PFSK-1 (cell line): ENCODE measurements at regions not wholly inside any gene's neighbourhood (a gene's known extent, or its start where the extent isn't known, plus 50 kb on each side); places are given as distances from the start of the nearest gene placed in this dataset.

Experiments
- FOXP2 ChIP-seq: optimal IDR thresholded peaks from 2 replicates; pipeline ENCODE3; 2011; ENCODE audit warnings: borderline replicate concordance, control low read depth, inconsistent platforms; ENCODE audit not compliant: insufficient read depth; ENCODE audit errors: extremely low read length, extremely low read depth
- POLR2AphosphoS5 ChIP-seq: IDR thresholded peaks from 2 replicates; pipeline ENCODE4 v1.6.1; 2012; ENCODE audit warnings: low read depth, mild to moderate bottlenecking, control low read depth, low read length, moderate library complexity
- REST ChIP-seq, 2 experiments: IDR thresholded peaks; 2 replicates each; pipeline versions ENCODE4 v1.6.1 to v1.8.0; 2011 to 2012; ENCODE audit warnings: low read depth in 2 of 2, low read length in 2 of 2, control low read depth in 1 of 2, inconsistent platforms in 1 of 2, mild to moderate bottlenecking in 1 of 2, moderate library complexity in 1 of 2; ENCODE audit not compliant: insufficient read depth in 1 of 2
- SIN3A ChIP-seq: IDR thresholded peaks from 2 replicates; pipeline ENCODE4 v1.6.1; 2012; ENCODE audit warnings: mild to moderate bottlenecking, low read length, moderate library complexity, borderline replicate concordance; ENCODE audit not compliant: insufficient read depth
- TAF1 ChIP-seq: IDR thresholded peaks from 2 replicates; pipeline ENCODE4 v1.6.1; 2012; ENCODE audit warnings: low read length, control low read depth, borderline replicate concordance; ENCODE audit not compliant: insufficient read depth

- TF ChIP-seq REST (IDR thresholded peaks at IDR 0.05; ENCODE audit: insufficient read depth in 1 of 2, low read depth in 2 of 2, low read length in 2 of 2) (no peak), SIN3A (no peak)
These were observed 271.0 kb upstream of the COBL start for GRCh38 chr7:51587604-51588003.

- no peak for TF ChIP-seq REST (IDR thresholded peaks at IDR 0.05; ENCODE audit: insufficient read depth in 1 of 2, low read depth in 2 of 2, low read length in 2 of 2)
These were observed 260.8 kb upstream of the COBL start for GRCh38 chr7:51577390-51577789.

- TF ChIP-seq FOXP2 (no peak), REST (IDR thresholded peaks at IDR 0.05; ENCODE audit: insufficient read depth in 1 of 2, low read depth in 2 of 2, low read length in 2 of 2) (no peak), SIN3A (no peak)
These were observed 253.0 kb upstream of the COBL start for GRCh38 chr7:51569581-51569980.

GRCh38 chr7:51569176-51569575 lies 252.6 kb upstream of the COBL start:
- TF ChIP-seq FOXP2, result no peak
- TF ChIP-seq TAF1, result no peak
- TF ChIP-seq REST (IDR thresholded peaks at IDR 0.05; ENCODE audit: insufficient read depth in 1 of 2, low read depth in 2 of 2, low read length in 2 of 2), result no peak
- TF ChIP-seq POLR2AphosphoS5, result no peak

DNA sequence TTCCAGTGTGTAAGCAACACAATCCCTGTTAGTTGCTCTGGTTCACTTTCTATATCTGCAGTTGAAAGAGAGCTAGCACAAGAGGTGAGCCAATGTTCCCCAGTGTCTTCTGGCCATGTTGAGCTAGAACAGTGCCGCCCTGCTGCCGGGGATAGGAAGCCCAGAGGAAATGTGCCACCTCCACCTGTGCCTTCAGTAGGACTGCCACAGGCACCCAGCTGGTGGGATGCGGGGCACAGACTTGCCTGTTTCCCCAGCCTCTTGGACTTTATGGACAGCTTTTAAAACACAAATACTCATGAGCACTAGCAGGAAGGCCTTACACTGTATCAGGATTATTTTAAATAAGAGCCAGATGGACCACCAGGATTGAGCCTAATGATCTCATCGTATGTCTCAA lies 234.5 kb upstream of the COBL start:
- TF ChIP-seq TAF1 (no peak), REST (IDR thresholded peaks at IDR 0.05; ENCODE audit: insufficient read depth in 1 of 2, low read depth in 2 of 2, low read length in 2 of 2) (no peak), SIN3A (no peak), FOXP2 (no peak), POLR2AphosphoS5 (no peak)
